RPMI7951 (cell line): ENCODE measurements at regions not wholly inside any gene's neighbourhood (a gene's known extent, or its start where the extent isn't known, plus 50 kb on each side); places are given as distances from the start of the nearest gene placed in this dataset.
A peak's percentile ranks its signal among the peaks of the same experiment; 100 is the strongest.

Experiments
- DNase-seq: peaks from one replicate; pipeline ENCODE4 v3.0.0-alpha.2; 2012; ENCODE audit warnings: low read depth

GRCh38 chr7:34390103-34390502 is 267.9 kb upstream of the NPSR1 start:
- no peak for DNase-seq

GRCh38 chr7:34392972-34393371 is 265.0 kb upstream of the NPSR1 start:
- DNase-seq, result no peak

- DNase-seq, result peak; percentile 39
Observed at GRCh38 chr7:34396437-34397064, 261.5 kb upstream of the NPSR1 start.

DNA sequence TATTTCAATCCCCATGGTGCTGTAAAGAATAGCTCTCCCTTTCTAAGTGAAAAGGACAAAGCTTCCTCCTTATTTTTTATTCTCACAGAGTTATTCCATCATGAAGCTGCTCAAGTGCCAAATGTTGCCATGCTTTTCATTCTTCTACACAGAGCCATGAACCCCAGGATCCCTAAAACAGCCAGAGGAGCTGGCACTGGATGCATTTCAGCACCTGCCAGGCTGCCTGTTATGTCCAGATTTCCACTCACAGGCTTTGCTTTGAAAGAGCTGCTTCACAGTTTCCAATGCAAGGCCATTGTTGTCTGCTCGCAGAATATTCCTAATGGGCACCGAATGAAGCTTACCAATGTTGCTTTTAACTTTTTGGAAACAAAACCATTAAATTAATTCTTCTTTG is 256.2 kb upstream of the NPSR1 start:
- no peak for DNase-seq

DNA sequence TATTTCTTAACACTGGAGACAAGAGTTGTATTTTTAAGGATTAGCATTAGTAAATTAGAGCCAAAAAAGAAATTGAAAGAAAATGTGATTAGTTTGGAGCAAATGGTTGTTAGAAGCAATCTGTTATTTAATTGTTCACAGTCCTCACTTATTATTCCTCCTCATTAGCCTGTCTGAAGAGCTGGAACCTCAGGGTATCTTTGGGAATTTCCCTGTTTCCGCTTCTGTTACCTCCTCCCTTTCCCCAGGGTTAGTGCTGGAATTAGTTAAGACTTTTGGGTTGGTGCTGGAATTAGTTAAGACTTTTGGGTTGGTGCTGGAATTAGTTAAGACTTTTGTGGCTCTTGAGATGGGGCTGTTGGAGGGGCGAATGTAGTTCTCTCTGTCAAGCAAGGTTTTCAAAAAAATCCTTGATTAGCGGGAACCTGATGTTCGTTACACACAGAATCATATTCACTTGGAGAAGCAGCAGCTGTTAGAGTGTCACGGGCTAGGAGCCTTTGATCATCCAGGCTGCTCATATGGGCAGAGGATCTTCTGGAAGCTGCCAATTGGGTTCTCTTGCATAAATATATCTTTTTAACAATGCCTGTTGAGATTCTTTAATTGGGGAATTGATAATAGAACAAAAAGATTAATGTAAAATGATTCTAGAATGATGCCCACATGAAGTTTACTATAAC is 251.0 kb upstream of the NPSR1 start:
- DNase-seq, result peak; percentile 53

DNA sequence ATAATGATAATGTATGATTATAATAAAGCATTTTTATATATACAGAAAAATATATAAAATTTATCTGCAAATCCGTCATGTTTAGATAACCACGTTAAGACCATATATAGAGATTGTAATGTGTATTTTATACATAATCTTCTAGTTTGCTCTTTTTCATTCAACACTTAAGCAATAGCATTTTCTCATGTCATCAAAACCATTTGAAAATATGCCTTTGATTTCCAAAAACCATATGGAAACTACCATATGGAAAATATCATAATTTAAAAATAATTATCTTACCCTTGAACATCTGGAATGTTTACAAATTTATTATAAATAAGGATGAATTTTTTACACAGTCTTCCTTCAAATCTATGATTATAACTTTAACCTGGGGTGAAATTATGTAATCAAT is 250.4 kb upstream of the NPSR1 start:
- no peak for DNase-seq

DNA sequence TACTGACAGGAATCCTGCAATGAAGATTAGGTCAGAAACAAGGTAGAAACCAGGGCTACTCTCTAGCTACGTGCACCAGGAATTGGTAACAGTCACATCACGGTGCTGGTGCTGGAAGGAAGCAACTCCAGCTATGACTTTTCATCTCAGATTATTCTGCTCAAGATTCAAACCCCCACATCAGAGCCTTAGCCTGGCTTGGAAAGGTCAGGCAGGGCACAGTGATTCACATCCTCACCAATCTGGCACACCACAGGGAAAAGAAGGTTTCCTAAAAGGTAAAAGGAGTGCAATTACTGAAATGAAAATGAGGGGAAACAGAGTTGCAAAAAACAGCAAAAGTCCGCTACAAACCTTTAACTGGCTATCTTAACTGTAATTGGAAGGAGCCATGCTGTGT is 240.2 kb upstream of the NPSR1 start:
- peak; percentile 62 for DNase-seq

GRCh38 chr7:34421526-34421925 is 236.5 kb upstream of the NPSR1 start:
- DNase-seq, result no peak

- no peak for DNase-seq
Observed at GRCh38 chr7:34425194-34425593, 232.8 kb upstream of the NPSR1 start.

DNA sequence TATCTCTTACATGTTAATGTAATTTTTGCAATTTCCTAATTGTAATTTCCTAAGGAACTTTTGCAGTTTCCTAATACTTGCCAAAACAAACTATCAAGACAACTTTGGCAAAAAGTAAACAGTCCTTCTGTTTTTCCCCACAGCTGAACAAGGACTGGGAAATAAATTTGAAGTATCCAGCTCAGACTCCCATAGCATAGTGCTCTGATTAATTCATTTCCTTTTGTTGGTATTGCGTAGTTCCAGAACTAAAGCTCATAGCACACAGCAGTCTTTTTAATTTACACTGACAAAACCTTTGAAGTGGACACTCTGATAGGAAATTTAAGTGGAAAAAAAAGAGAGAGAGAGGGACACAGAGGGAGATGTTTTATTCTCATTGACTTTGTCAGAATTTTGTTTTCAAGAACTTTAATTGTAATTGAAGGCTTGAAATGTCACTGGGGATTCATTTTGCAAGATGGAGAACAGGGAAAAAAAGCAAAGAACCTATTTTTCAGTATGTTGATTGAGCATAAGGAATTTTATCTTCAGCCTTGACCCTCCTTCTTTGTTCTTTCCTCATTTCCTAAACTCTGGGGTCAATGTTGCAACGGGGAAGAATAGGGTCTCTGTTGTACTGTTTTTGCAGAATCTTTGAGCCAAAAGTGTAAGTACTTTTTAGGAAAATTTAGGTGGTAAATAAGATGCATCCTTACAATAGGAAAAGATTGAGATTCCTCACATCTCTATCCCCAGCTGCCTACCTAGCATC is 232.2 kb upstream of the NPSR1 start:
- no peak for DNase-seq

DNA sequence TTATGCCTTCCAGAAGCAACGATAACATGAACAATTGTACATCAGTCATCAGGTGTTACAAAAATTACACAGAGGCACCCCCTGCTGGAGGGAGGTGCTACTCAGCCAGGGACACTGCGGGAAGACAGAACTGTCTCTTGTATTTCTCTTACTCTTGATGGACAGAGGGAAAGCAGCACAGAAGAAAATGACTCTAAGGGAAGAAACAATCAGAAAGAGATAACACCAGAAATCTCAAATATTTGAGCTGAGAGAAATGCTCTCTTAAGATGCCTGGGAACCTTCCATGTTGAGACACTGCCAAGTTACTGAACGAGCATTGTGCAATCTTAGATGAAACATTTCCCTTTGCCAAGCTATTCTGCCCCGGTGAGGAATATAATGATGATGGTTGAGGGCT is 227.6 kb upstream of the NPSR1 start:
- peak; percentile 79 for DNase-seq

DNA sequence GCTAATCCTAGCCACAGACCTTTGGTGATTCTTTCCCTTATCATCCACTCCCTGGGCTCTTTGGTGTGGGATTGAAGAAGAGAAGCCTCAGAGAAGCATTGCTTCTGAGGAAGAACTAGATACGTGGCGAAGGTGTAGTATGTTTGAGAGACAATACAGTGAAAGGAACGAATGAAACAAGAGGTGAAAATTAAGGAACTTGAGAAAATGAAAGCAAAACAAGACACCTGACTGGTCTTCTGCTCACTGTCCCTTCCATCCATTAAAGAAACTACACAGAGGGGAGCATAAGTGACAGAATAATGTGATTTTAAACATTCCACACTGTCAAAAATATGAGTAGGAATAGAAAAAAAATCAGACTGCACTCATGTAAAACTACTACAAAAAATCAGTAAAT is 219.6 kb upstream of the NPSR1 start:
- no peak for DNase-seq

GRCh38 chr7:34445653-34446052 is 212.4 kb upstream of the NPSR1 start:
- DNase-seq, result peak; percentile 39

- DNase-seq, result peak; percentile 42
Observed at GRCh38 chr7:34448531-34448930, 209.5 kb upstream of the NPSR1 start.

DNA sequence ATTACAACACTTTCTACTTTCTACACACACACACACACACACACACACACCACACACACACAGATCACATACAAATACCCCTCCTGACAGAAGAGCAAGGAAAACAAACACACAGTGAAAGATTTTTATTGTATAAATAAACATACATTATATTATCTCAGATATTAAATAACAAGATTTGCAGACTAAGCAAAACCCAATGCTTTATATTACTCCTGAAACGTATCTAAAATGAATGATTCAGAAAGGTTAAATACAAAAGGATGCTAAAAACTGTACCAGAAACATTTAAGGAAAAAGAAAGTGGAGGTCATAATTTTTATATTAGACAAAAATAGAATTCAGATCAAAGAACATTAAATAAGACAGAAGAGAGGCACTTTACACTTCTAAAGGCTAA is 208.3 kb upstream of the NPSR1 start:
- no peak for DNase-seq

GRCh38 chr7:34451183-34451582 is 206.8 kb upstream of the NPSR1 start:
- DNase-seq, result no peak

- peak; percentile 77 for DNase-seq
Observed at GRCh38 chr7:34451923-34452322, 206.1 kb upstream of the NPSR1 start.

DNA sequence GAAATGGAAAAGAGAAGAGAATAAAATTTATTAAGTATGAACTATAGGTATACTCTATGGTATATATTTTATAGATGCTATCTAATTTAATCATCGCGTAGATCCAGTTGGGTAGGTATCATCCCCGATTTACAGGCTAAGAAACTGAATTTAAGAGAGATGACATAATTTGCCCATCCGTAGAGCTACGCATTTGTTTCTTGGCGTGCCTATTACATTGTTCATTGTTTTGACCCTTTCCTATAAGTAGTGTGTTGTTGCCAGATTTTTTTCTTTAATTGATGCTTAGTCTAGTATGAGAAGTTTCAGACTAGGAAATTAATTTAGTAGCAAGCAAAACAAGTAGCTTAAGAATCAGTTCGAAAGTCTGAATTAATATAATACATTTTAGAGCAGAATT is 205.7 kb upstream of the NPSR1 start:
- peak; percentile 39 for DNase-seq

DNA sequence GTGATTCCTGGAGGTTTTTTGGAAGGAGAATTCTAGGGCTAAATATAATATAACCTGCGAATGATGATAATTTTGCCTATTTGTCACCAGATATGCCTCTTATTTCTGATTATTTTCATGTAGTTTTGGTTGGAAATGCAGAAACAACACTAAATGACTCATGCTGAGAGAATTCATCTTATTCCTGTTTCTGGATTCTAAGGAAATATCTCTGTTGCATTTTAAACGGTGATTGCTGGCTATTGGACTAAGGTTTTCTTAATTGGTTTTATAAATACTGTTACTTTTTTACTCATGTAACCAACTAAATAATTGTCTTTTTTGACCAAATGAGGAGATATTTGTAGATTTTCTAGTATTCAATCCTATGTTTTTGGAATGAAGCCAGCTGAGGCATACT is 204.9 kb upstream of the NPSR1 start:
- DNase-seq, result peak; percentile 61

- DNase-seq, result no peak
Observed at GRCh38 chr7:34454381-34454780, 203.6 kb upstream of the NPSR1 start.

DNA sequence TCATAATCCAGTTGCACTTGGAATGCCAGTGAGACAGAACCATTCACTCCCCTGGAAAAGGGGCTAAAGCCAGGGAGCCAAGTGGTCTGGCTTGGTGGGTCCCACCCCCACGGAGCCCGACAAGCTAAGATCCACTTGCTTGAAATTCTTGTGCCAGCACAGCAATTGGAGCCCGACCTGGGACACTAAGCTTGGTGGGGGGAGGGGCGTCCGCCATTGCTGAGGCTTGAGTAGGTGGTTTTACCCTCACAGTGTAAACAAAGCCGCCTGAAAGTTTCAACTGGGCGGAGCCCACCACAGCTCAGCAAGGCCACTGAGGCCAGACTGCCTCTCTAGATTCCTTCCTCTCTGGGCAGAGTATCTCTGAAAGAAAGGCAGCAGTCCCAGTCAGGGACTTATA is 200.7 kb upstream of the NPSR1 start:
- DNase-seq, result no peak

GRCh38 chr7:34463830-34464229 is 194.2 kb upstream of the NPSR1 start:
- peak; percentile 76 for DNase-seq

GRCh38 chr7:34471844-34472243 is 186.2 kb upstream of the NPSR1 start:
- DNase-seq, result no peak
